ENCODE measurements at regions not wholly inside any gene's neighbourhood (a gene's known extent, or its start where the extent isn't known, plus 50 kb on each side); places are given as distances from the start of the nearest gene placed in this dataset.

DNA sequence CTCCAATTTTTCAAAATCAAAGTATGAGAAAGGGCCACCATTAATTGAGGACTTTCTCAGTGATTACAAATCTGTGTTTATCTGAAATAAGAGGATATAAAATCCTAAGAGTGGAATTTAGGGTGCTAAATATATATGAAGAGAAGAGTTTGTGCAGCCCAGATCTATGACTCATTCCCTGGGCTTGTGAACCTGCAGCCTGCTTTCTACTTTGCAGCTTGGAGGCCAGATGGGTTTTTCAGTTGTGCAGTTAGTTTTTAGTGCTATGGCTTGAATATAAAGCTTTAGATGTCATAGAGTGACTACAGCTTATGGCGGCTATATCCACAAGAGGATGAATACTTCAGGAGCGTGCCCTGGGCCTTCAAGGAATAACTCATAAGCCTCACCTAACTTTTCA is 1391.1 kb downstream of the FSTL5 start:
- no peak for DNase-seq

DNA sequence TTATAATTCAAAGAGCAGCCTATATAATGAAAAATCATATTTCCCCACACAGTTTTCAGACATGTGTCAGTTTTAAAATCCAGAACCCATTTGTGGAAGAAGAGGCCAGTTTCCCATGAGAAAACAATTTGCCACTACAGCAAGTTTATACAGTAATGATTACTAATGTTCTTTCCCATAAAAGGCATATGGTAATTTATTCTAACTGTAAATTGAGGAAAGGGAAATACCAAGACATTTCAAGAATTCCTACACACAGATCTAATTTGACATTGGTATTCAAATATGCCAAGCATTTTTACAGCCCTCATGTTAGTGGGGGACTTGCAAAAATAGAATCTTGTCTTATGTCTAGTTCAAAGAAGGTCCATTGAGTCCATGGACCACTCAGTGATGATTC is 1368.6 kb downstream of the FSTL5 start:
- DNase-seq, result no peak

GRCh38 chr4:160808174-160808573 is 1355.6 kb downstream of the FSTL5 start:
- DNase-seq, result no peak

GRCh38 chr4:160809576-160809975 is 1354.2 kb downstream of the FSTL5 start:
- DNase-seq, result no peak

- no peak for DNase-seq
These were observed 1353.4 kb downstream of the FSTL5 start for GRCh38 chr4:160810424-160810823.

- no peak for DNase-seq
These were observed 1352.9 kb downstream of the FSTL5 start for GRCh38 chr4:160810941-160811340.

DNA sequence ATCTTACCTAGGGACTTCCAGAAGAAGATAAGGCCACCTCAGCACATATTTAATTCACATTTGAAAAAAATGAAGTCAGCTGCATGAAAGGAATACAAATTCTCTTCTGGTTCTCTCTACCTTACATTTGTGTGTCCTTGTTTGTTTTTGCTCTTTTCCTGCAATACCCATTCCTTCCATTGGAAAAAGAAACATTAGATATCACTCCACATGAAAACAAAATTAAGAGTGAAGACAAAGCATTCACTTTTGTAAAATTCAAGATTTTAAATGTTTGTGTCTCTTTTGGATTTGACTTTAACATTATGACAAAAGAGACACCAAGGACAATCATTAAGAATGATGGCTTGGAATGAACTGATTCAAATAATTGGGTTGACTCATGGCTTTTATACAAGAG is 1351.8 kb downstream of the FSTL5 start:
- no peak for DNase-seq

- DNase-seq, result no peak
These were observed 1349.1 kb downstream of the FSTL5 start for GRCh38 chr4:160814726-160815125.

DNA sequence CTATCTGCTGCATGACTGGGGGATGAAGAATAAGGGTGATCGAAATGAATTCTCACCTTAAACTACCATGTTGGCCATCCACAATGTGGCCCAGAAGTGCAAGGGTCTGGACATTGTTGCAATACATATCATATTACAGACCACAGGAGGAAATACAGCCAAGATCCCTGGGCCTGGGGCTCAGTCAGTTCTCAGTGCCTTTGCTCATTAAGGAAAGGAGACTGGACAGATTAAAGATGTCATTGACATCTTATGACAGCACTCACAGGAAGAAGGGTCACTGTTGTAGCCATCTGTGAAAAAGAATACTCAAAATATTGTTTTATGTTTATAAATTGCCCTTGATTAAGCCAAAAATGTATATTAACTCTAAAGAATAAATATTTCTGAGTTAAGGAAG is 1345.2 kb downstream of the FSTL5 start:
- DNase-seq, result no peak

- DNase-seq, result no peak
These were observed 1344.0 kb downstream of the FSTL5 start for GRCh38 chr4:160819791-160820190.

DNA sequence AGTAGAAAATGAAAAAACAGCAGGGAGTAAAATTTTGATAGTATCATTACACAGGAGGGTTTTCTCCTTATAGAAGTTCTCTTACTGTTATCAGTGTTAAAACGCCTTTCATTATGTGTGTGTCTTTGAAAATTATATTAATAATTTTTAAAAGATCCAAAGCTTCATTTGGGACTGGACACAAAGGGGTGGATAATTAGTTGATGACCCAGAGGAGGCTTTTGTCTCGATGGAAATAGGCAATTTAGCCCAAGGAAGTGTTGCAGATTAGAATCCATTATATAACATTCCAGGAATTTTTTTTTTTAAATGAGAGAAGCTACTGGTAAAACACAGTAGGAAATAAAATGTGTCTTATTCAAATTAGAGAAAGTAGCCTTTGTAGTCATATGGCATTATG is 1339.3 kb downstream of the FSTL5 start:
- DNase-seq, result no peak

GRCh38 chr4:160825644-160826338 is 1338.0 kb downstream of the FSTL5 start:
- DNase-seq, result no peak

DNA sequence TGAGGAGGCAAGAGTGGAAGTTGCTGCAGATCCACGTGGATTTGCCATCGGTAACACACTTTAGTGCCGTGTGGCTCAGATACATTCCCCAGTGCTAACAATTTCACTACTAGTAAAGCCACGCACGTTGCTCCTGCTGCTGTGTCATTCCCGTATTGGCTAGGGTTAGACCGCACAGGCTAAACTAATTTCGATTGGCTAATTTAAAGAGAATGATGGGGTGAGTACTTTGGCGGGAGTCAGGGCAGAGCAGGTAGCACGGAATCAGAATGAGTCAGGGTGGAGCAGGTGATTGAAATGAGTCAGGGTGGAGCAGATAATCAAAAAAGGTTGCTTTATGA is 1337.5 kb downstream of the FSTL5 start:
- no peak for DNase-seq

- no peak for DNase-seq
These were observed 1332.5 kb downstream of the FSTL5 start for GRCh38 chr4:160831165-160831922.

GRCh38 chr4:160835789-160836188 is 1328.0 kb downstream of the FSTL5 start:
- DNase-seq, result no peak

DNA sequence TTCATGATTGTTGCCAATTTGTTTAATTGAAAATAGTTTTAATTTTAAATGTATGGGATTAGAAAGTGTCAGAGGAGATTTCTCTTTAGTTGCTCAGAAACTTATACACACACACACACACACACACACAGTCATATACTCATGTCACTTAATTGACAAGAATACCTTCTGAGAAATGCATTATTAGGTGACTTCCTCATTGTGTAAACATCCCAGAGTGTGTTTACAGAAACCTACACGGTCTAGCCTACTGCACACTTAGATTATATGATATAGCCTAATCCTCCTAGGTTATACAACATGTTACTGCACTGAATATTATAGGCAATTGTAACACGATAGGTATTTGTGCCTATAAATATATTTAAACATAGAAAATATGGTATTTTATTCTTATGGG is 1327.4 kb downstream of the FSTL5 start:
- no peak for DNase-seq

- no peak for DNase-seq
These were observed 1317.7 kb downstream of the FSTL5 start for GRCh38 chr4:160846121-160846520.

DNA sequence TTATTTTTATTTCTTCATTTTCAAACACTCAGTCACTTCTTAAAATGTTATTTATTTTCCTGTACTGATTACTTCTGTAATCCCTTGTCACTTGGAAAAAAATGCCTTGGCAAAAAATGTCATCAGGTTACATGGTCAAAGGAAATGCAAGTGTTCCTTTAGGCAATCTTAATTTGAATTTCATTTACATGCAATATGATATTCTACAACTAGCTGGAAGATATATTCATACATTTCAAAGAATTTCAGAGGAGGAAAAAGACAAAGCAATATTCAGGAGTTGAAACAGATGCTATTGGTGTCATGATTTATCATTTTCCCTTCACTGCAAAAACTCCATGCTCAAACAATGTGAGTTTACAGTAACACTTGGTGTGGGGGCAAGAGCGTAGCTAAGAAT is 1316.6 kb downstream of the FSTL5 start:
- no peak for DNase-seq

- DNase-seq, result no peak
These were observed 1315.3 kb downstream of the FSTL5 start for GRCh38 chr4:160848489-160848888.

- DNase-seq, result no peak
These were observed 1314.7 kb downstream of the FSTL5 start for GRCh38 chr4:160848901-160849760.

DNA sequence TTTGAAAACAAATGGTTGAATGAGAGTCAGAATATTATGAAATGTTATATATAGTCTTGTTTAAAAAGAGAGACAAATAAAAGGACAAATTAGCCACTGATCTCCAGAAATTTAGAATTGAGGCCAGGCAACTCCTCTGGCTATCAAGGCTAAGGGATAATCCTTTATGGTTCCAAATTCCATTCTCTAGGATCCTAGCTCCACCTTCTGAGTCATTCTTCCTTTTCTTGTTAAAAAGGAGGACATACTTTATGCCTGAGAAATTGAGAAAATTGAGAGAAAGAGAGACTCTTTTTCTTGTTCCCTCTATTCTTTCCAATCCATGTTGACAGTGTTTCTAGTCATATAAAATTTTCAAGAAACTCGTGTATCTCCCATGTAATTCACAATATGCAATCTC is 1299.5 kb downstream of the FSTL5 start:
- no peak for DNase-seq

GRCh38 chr4:160869899-160870298 is 1293.9 kb downstream of the FSTL5 start:
- DNase-seq, result no peak

GRCh38 chr4:160872491-160872890 is 1291.3 kb downstream of the FSTL5 start:
- no peak for DNase-seq
